ENCODE measurements at regions not wholly inside any gene's neighbourhood (a gene's known extent, or its start where the extent isn't known, plus 50 kb on each side); places are given as distances from the start of the nearest gene placed in this dataset.

DNA sequence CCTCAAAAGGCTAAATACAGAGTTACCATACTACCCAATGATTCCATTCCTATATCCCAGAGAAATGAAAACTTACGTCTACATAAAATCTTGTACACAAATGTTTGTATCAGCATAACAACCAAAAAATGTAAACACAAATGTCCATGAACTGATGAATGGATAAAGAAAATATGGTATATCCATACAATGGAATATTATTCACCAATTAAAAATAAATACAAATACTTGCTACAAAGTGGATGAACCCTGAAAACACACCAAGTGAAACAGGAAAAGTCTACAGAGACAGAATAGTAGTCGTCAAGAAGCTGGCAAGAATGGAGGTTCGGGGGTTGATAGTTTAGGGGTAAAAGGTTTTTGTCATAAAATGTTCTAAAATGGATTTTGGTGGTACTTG is 54.0 kb upstream of the ANKRD28 start:
- Mint-ChIP-seq H3K9me3 (ENCODE audit: unreplicated experiment) (no peaks in the 10 kb centered on the region), H3K4me3 (ENCODE audit: unreplicated experiment) (no peak overlapping the region), H3K36me3 (ENCODE audit: low read depth, unreplicated experiment) (no peaks in the 10 kb centered on the region), H3K27me3 (ENCODE audit: unreplicated experiment) (no peaks in the 10 kb centered on the region), H3K27ac (ENCODE audit: unreplicated experiment) (no peak overlapping the region), H3K4me1 (ENCODE audit: unreplicated experiment) (no peaks in the 10 kb centered on the region)
- no peak for DNase-seq (ENCODE audit: low spot score)
- TF ChIP-seq, protein P1, sequence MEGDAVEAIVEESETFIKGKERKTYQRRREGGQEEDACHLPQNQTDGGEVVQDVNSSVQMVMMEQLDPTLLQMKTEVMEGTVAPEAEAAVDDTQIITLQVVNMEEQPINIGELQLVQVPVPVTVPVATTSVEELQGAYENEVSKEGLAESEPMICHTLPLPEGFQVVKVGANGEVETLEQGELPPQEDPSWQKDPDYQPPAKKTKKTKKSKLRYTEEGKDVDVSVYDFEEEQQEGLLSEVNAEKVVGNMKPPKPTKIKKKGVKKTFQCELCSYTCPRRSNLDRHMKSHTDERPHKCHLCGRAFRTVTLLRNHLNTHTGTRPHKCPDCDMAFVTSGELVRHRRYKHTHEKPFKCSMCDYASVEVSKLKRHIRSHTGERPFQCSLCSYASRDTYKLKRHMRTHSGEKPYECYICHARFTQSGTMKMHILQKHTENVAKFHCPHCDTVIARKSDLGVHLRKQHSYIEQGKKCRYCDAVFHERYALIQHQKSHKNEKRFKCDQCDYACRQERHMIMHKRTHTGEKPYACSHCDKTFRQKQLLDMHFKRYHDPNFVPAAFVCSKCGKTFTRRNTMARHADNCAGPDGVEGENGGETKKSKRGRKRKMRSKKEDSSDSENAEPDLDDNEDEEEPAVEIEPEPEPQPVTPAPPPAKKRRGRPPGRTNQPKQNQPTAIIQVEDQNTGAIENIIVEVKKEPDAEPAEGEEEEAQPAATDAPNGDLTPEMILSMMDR (IDR thresholded peaks at IDR 0.05; ENCODE audit: unreplicated experiment), result no peak

DNA sequence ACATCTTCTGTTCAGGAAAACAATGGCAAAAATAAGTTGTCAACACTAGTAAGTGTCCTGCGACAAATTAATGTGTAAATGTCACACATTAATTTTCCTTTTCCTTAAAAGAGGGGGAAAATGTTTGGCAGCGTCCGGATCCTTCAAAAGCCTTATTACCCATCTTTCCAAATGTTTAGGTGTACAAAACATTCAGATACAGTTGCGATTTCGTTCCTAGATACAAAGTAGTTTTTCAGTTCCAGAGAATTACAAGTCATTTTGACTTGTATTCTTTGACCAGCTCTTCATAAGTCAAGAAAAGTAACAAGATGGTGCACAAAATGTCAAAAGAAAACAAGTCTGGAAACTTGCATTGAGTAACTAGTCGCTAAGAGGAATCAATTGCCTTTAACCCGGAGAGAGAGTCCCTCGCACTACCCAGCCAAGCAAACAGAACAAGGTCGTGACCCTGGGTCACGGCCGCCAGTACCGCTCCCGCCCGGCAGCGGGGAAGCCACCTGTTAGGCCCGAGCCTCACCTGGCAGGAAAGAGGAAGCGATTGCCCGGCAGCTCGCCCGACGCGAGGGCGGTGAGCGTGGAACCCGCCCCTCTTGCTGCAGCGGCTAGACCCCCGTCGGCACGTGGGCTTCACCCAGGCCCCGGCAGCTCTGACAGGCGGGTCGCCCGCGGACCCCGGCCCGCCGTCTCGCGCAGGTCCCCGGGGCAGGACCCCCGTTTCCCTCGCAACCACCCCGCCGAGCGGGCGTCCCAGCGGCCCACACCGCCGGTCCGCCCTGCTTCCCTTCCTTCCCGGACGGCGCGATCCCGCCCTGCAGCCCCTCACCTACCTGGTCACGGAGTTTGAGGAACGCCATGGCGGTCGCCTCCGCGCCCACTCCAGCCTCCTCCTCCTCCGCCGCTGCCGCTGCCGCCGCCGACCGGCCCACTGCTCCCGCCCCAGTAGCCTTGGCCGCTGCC is 61.0 kb upstream of the ANKRD28 start:
- Mint-ChIP-seq H3K27me3 (ENCODE audit: unreplicated experiment) (peaks cover 2% of the 10 kb centered on the region), H3K27ac (ENCODE audit: unreplicated experiment) (peak overlapping the region; percentile 85), H3K4me1 (ENCODE audit: unreplicated experiment) (peaks cover 5% of the 10 kb centered on the region), H3K4me3 (ENCODE audit: unreplicated experiment) (peak overlapping the region; percentile 97), H3K36me3 (ENCODE audit: low read depth, unreplicated experiment) (peaks cover 4% of the 10 kb centered on the region), H3K9me3 (ENCODE audit: unreplicated experiment) (no peaks in the 10 kb centered on the region)
- DNase-seq (ENCODE audit: low spot score), result peak; percentile 41
- TF ChIP-seq, protein P1 (IDR thresholded peaks at IDR 0.05; ENCODE audit: unreplicated experiment), result no peak

DNA sequence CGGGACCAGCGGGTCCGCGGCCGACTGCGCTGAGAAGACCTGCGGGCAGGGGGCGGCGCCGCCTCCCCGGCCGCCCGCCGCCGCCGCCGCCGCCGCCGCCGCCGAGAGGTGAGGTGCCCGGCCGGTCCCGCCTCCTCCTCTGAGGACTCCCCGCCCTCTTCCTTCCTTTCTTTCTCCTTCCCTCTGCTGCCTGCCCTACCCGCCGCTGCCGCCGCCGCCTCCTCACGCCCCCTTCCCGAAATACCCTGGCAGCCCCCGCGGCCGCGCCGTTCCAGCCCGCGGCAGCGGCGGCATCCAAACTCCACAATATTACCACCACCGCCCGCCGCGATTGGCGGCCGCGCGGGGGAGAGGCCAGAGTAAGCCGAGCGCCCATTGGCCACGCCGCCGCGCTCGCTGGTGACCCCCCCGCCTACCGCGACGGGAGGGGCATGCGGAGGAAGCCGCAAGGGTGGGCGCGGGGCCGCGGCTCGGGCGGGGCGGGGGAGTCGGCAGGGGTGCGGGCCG is 61.8 kb upstream of the ANKRD28 start:
- Mint-ChIP-seq H3K36me3 (ENCODE audit: low read depth, unreplicated experiment) (peaks cover 4% of the 10 kb centered on the region), H3K27ac (ENCODE audit: unreplicated experiment) (no peak overlapping the region), H3K9me3 (ENCODE audit: unreplicated experiment) (no peaks in the 10 kb centered on the region), H3K4me1 (ENCODE audit: unreplicated experiment) (peaks cover 5% of the 10 kb centered on the region), H3K27me3 (ENCODE audit: unreplicated experiment) (peaks cover 2% of the 10 kb centered on the region), H3K4me3 (ENCODE audit: unreplicated experiment) (peak overlapping the region; percentile 88)
- DNase-seq (ENCODE audit: low spot score), result peak; percentile 74
- TF ChIP-seq, protein P1 (IDR thresholded peaks at IDR 0.05; ENCODE audit: unreplicated experiment), result no peak

DNA sequence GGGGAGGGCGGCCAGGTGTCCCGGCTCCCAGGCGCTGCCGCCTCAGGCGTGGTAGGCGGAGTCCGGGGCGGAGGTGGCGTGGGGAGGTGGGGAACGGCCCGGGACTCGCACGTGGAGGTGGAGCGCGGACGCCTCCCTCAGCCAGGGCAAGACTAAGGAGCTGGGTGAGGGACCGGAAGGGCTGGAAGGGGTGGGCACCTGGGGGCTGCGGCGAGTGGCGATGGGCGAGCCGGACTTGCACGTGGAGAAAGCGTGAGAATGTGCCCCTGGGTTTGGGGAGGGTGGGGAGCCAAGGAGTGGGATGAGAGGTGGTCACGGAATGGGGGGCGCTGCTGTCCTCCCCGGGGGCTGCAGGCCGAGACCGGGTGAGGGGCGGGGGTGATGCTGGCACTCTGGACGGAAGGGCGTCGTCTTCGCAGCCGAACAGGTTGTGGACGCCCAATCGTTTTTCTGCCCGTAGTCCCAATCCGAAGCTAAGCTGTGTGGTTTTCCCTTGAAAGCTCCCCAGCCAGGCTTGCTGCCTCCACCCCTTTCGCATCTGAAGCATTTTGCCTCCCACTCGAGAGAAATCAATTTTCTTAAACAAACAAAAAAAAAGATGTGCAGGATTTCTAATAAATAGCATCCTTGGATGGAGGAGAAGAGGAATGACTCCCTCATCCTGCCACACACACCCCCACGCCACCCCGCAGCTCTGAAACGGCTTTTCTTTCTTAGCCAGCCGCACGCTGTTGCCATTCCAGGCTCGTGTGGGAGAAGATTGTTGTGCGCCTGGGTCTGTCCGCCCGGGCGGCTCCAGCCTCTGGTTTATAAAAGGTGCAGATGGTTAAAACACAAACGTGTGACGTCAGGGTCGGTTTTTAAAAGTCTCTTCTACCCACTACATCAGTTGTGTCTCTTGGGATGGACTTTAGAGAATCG is 62.5 kb upstream of the ANKRD28 start:
- no peak overlapping the region for H3K27ac Mint-ChIP-seq (ENCODE audit: unreplicated experiment)
- DNase-seq (ENCODE audit: low spot score), result peak; percentile 34
- no peaks in the 10 kb centered on the region for H3K9me3 Mint-ChIP-seq (ENCODE audit: unreplicated experiment)
- H3K4me3 Mint-ChIP-seq (ENCODE audit: unreplicated experiment), result peak overlapping the region; percentile 95
- peaks cover 2% of the 10 kb centered on the region for H3K27me3 Mint-ChIP-seq (ENCODE audit: unreplicated experiment)
- H3K4me1 Mint-ChIP-seq (ENCODE audit: unreplicated experiment), result peaks cover 5% of the 10 kb centered on the region
- TF ChIP-seq, protein P1 (IDR thresholded peaks at IDR 0.05; ENCODE audit: unreplicated experiment), result no peak
- peaks cover 4% of the 10 kb centered on the region for H3K36me3 Mint-ChIP-seq (ENCODE audit: low read depth, unreplicated experiment)

All from endothelial cell (in vitro differentiated cells).